HEK293T (cell line): ENCODE measurements at regions not wholly inside any gene's neighbourhood (a gene's known extent, or its start where the extent isn't known, plus 50 kb on each side); places are given as distances from the start of the nearest gene placed in this dataset.

Experiments used
- BHLHE40 ChIP-seq: fragments of 450-650 bp; IDR thresholded peaks from 2 replicates; pipeline ENCODE4 v1.6.1; 2016; ENCODE audit warnings: mild to moderate bottlenecking, moderate library complexity, borderline replicate concordance
- CTBP1 ChIP-seq: fragments of 450-650 bp; IDR thresholded peaks from 2 replicates; pipeline ENCODE4 v1.6.1; 2016; ENCODE audit warnings: borderline replicate concordance
- FOXA1 ChIP-seq: fragments of 450-650 bp; IDR thresholded peaks from 2 replicates; pipeline ENCODE4 v1.6.1; 2016; ENCODE audit warnings: mild to moderate bottlenecking

DNA sequence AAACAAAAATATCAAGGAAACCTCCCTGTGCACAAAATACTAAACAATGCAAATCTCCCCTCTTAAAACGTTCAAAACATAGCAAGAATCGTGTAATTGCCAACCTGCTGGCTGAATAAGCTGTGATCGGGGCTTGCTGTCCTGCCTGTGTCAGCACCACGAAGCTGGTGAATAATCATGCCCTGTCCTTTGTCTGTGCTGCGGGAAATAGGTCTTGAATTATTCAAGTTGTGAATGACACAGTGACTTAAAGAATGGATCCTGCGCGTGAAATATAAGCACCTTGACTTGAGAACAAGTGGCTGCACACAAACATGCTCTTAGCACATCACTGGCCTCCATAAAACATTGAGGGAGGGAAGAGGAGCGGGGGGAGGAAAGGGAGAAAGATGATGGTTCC, 130.2 kb downstream of the OAT start:
- no peak for TF ChIP-seq BHLHE40
- TF ChIP-seq FOXA1, result no peak
- TF ChIP-seq CTBP1, result no peak
